ENCODE measurements at regions not wholly inside any gene's neighbourhood (a gene's known extent, or its start where the extent isn't known, plus 50 kb on each side); places are given as distances from the start of the nearest gene placed in this dataset.
"Not testable (repeated sequence)": the region's sequence is repeated elsewhere in the genome, so short reads cannot be mapped to it uniquely, and the experiment has no call there.

GRCh38 chr2:156003780-156004179 is 328.7 kb downstream of the NR4A2 start:
- no peak for DNase-seq

- DNase-seq: no peak
These were observed 330.7 kb downstream of the NR4A2 start for GRCh38 chr2:156001851-156002250.

- DNase-seq: no peak
These were observed 335.0 kb downstream of the NR4A2 start for GRCh38 chr2:155997538-155997937.

GRCh38 chr2:155994315-155994714 is 338.2 kb downstream of the NR4A2 start:
- no peak for DNase-seq

GRCh38 chr2:155983845-155984244 is 348.7 kb downstream of the NR4A2 start:
- DNase-seq: no peak

- DNase-seq: no peak
These were observed 350.4 kb downstream of the NR4A2 start for GRCh38 chr2:155982135-155982534.

GRCh38 chr2:155980941-155981560 is 351.5 kb downstream of the NR4A2 start:
- no peak for DNase-seq

GRCh38 chr2:155975734-155976133 is 356.8 kb downstream of the NR4A2 start:
- DNase-seq: no peak

- DNase-seq: no peak
These were observed 359.6 kb downstream of the NR4A2 start for GRCh38 chr2:155972916-155973315.

- not testable (repeated sequence) for DNase-seq
These were observed 366.5 kb downstream of the NR4A2 start for GRCh38 chr2:155966064-155966471.

- DNase-seq: no peak
These were observed 367.0 kb downstream of the NR4A2 start for GRCh38 chr2:155965415-155966063.

GRCh38 chr2:155961641-155962040 is 370.9 kb downstream of the NR4A2 start:
- DNase-seq: no peak

GRCh38 chr2:155958834-155959233 is 373.7 kb downstream of the NR4A2 start:
- DNase-seq: no peak

GRCh38 chr2:155947069-155947468 is 385.5 kb downstream of the NR4A2 start:
- DNase-seq: no peak

- DNase-seq: no peak
These were observed 388.3 kb downstream of the NR4A2 start for GRCh38 chr2:155944218-155944617.

GRCh38 chr2:155930312-155930711 is 402.2 kb downstream of the NR4A2 start:
- no peak for DNase-seq

- no peak for DNase-seq
These were observed 415.1 kb downstream of the NR4A2 start for GRCh38 chr2:155917380-155917779.

- no peak for DNase-seq
These were observed 419.2 kb downstream of the NR4A2 start for GRCh38 chr2:155913356-155913755.

- DNase-seq: no peak
These were observed 424.0 kb downstream of the NR4A2 start for GRCh38 chr2:155908567-155908966.

- DNase-seq: no peak
These were observed 425.3 kb downstream of the NR4A2 start for GRCh38 chr2:155907211-155907610.

GRCh38 chr2:155905657-155906056 is 426.9 kb downstream of the NR4A2 start:
- DNase-seq: no peak

- DNase-seq: no peak
These were observed 427.8 kb downstream of the NR4A2 start for GRCh38 chr2:155904720-155905119.

GRCh38 chr2:155902635-155903034 is 429.9 kb downstream of the NR4A2 start:
- DNase-seq: no peak

- no peak for DNase-seq
These were observed 437.5 kb downstream of the NR4A2 start for GRCh38 chr2:155895016-155895415.

- not testable (repeated sequence) for DNase-seq
These were observed 452.1 kb downstream of the NR4A2 start for GRCh38 chr2:155880382-155880781.

Data from NCI-H1092 (cell line).